Coronary artery (tissue), 2 donors: ENCODE measurements at regions not wholly inside any gene's neighbourhood (a gene's known extent, or its start where the extent isn't known, plus 50 kb on each side); places are given as distances from the start of the nearest gene placed in this dataset.

ENCODE experiments used
- DNase-seq: peaks from one replicate; pipeline ENCODE4 v3.0.0-alpha.2; 2017; ENCODE audit warnings: low spot score
- H3K27ac ChIP-seq, 2 donors: fragments of 200-600 bp; sonication (generic); one replicate each; pipeline ENCODE4 v1.5.1; 2016 to 2019
- H3K4me3 ChIP-seq: fragments of 200-600 bp; sonication (generic); 2 replicates; pipeline ENCODE4 v1.5.1; 2016; ENCODE audit warnings: mild to moderate bottlenecking, moderate library complexity
- CTCF ChIP-seq: fragments of 200-600 bp; sonication (generic); IDR thresholded peaks from one replicate; pipeline ENCODE4 v1.5.1; 2019; ENCODE audit warnings: antibody characterized with exemption

DNA sequence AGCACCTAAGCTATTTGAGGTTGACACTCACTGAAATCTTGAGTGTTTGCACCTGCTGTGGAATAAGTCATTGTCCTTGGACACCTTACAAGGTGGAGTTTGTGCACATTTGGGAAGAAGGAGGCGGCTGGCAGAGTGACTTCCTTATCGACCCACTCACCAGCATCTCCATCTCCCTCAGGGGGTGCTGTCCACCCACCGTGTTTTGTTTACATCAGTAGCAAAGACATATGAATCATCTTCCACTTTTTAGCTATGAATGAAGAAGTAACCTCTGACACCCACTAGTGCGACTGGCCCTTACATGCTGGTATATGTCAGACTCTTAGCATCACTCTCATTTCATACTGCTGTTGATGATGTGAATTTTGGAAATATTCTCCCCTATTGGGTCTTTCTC is 119.5 kb upstream of the SGK1 start:
- DNase-seq: no peak
- H3K27ac ChIP-seq: peak overlapping the region in 1 of 2 donors; percentile 58

GRCh38 chr6:134436950-134437349 is 119.0 kb upstream of the SGK1 start:
- no peak for DNase-seq

More for the DNA sequence above, 119.5 kb upstream of the SGK1 start:
- no peak overlapping the region for H3K4me3 ChIP-seq
- no peak for TF ChIP-seq CTCF

DNA sequence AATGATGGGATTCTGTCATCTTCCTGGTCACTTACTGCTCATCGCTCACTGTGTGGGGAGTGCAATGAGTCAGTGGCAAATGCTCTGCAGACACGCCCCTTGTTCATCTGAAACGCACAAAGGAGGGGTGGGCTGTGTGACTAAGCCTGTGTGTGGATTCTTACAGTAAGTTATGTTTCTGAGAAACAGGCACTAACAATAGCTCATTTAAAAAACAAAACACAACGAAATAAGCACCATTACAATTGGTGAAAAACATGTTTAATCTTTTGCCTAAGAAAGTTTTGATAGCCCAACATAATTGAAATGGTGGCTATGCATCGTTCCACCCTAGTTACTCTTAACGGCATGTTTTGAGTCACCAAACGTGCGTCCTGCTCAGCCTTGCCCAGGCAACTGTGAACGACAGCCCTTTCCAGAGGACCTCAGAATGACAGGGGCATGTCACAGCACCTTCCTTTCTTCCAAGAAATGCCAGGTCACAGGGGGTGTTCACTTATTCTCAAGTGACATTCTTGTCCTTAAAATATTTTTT is 118.4 kb upstream of the SGK1 start:
- Histone ChIP-seq H3K4me3 (peak overlapping the region; percentile 33), H3K27ac (no peak overlapping the region)
- no peak for TF ChIP-seq CTCF
- no peak for DNase-seq

More at GRCh38 chr6:134436950-134437349, 119.0 kb upstream of the SGK1 start:
- no peak for TF ChIP-seq CTCF
- Histone ChIP-seq H3K27ac (peak overlapping the region in 1 of 2 donors; percentile 58), H3K4me3 (no peak overlapping the region)

- H3K4me3 ChIP-seq: peak overlapping the region; percentile 33
- no peak for TF ChIP-seq CTCF
- no peak for DNase-seq
- H3K27ac ChIP-seq: no peak overlapping the region
These were observed 117.9 kb upstream of the SGK1 start for GRCh38 chr6:134435814-134436280.

DNA sequence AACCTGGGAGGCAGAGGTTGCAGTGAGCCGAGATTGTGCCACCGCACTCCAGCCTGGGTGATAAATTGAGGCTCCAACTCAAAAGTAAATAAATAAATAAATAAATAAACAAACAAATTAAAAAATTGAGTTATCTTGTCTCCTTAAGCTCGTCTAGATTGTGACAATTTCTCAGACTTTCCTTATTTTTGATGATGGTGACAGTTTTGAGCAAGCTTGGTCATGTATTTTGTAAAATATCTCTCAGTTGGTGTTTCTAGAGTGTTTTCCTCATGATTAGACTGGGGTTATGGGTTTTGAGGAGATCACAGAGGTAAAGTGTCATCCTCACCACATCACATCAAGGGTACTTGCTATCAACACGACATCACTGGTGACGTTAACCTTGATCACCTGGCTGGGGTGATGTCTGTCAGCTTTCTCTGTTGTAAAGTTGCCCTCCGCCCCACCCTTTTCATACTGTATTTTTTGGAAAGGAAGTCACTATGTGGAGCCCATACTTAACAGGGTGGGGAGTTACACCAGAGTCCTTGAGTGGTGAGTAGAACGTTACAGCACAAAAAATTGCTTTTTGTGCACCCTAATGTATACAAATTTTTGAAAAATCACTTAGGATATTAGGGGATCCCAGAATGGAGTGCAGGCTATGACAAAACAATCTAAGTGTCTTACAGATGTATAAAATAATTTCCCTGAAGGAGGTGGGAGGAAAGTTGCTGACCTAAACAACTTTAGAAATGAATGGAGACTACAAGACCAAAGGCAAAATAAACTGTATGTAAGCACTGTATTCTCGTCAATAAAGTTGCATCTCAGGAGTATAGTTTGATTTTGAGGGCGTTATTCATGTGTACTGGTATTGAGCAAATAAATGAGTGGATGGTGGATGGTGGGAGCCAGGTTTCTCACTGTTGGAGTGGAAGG is 116.4 kb upstream of the SGK1 start:
- DNase-seq: no peak
- no peak for TF ChIP-seq CTCF
- Histone ChIP-seq H3K4me3 (no peak overlapping the region), H3K27ac (no peak overlapping the region)

DNA sequence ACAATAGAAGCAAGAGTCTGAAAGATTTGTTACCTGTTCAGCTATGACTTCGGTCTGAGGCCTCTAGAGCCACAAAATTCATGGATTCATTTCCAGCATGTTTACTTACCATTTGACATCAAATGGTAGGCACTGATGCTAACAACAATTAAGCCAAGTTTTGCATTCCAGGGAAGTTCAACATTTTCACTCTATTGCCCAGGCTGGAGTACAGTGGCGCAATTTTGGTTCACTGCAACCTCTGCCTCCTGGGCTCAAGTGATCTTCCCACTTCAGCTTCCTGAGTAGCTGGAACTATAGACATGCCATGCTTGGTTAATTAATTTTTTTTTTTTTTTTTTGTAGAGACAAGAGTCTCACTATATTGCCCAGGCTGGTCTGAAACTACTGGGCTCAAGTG is 114.1 kb upstream of the SGK1 start:
- no peak for DNase-seq
- H3K4me3 ChIP-seq: no peak overlapping the region
- no peak overlapping the region for H3K27ac ChIP-seq
- no peak for TF ChIP-seq CTCF
